OCI-LY1 (cell line): ENCODE measurements at regions not wholly inside any gene's neighbourhood (a gene's known extent, or its start where the extent isn't known, plus 50 kb on each side); places are given as distances from the start of the nearest gene placed in this dataset.

Experiments
- H2AFZ ChIP-seq: fragments of 200-600 bp; sonication (generic), shearing (Covaris generic); 2 replicates; pipeline ENCODE4 v1.6.0; 2014; ENCODE audit warnings: antibody characterized with exemption, mild to moderate bottlenecking, low read length
- H3F3A ChIP-seq: fragments of 200-600 bp; sonication (generic), shearing (Covaris generic); 2 replicates; pipeline ENCODE4 v1.6.0; 2014; ENCODE audit warnings: mild to moderate bottlenecking, antibody characterized with exemption, low read length, moderate library complexity; ENCODE audit not compliant: insufficient read depth
- H3K27ac ChIP-seq: fragments of 200-600 bp; sonication (generic); 2 replicates; pipeline ENCODE4 v1.5.1; 2014; ENCODE audit warnings: low read length, mixed run types, mild to moderate bottlenecking, low read depth; ENCODE audit not compliant: poor library complexity, severe bottlenecking
- H3K27me3 ChIP-seq: fragments of 200-600 bp; sonication (generic); 2 replicates; pipeline ENCODE4 v1.6.0; 2014; ENCODE audit warnings: antibody characterized with exemption, mild to moderate bottlenecking, low read length, moderate library complexity; ENCODE audit not compliant: insufficient read depth
- H3K36me3 ChIP-seq: fragments of 200-600 bp; sonication (generic); 2 replicates; pipeline ENCODE4 v1.6.1; 2014; ENCODE audit warnings: mild to moderate bottlenecking, antibody characterized with exemption, low read length, moderate library complexity, mixed read lengths; ENCODE audit not compliant: insufficient read depth
- H3K4me1 ChIP-seq: fragments of 200-600 bp; sonication (generic); 2 replicates; pipeline ENCODE4 v1.5.1; 2014; ENCODE audit warnings: mild to moderate bottlenecking, low read length, moderate library complexity; ENCODE audit not compliant: insufficient read depth, severe bottlenecking
- H3K4me2 ChIP-seq: fragments of 200-600 bp; sonication (generic), shearing (Covaris generic); 2 replicates; pipeline ENCODE4 v1.6.1; 2014; ENCODE audit warnings: low read length
- H3K4me3 ChIP-seq: fragments of 200-600 bp; sonication (generic); 2 replicates; pipeline ENCODE4 v1.5.1; 2014; ENCODE audit warnings: low read length, low read depth, mild to moderate bottlenecking, mixed read lengths; ENCODE audit not compliant: poor library complexity, severe bottlenecking
- H3K79me2 ChIP-seq: fragments of 200-600 bp; shearing (Covaris generic); 2 replicates; pipeline ENCODE4 v1.6.1; 2016; ENCODE audit warnings: mixed run types, low read length, mixed read lengths; ENCODE audit not compliant: insufficient read depth
- H3K9ac ChIP-seq: fragments of 200-600 bp; sonication (generic), shearing (Covaris generic); 2 replicates; pipeline ENCODE4 v1.6.1; 2014; ENCODE audit warnings: mild to moderate bottlenecking, low read length, mixed read lengths
- H3K9me2 ChIP-seq: fragments of 200-600 bp; sonication (generic), shearing (Covaris generic); 2 replicates; pipeline ENCODE4 v1.6.1; 2014; ENCODE audit warnings: low read depth, mild to moderate bottlenecking, low read length, mixed read lengths
- H3K9me3 ChIP-seq: fragments of 200-600 bp; shearing (Covaris generic); 2 replicates; pipeline ENCODE4 v1.6.1; 2014; ENCODE audit warnings: low read length, mixed read lengths
- H4K20me1 ChIP-seq: fragments of 200-600 bp; sonication (generic), shearing (Covaris generic); 2 replicates; pipeline ENCODE4 v1.6.0; 2016; ENCODE audit warnings: mild to moderate bottlenecking, low read length; ENCODE audit not compliant: insufficient read depth
- EZH2 ChIP-seq: fragments of 200-600 bp; sonication (generic), shearing (Covaris generic); IDR thresholded peaks from 2 replicates; pipeline ENCODE4 v1.8.0; 2017; ENCODE audit warnings: borderline replicate concordance, mixed run types, mild to moderate bottlenecking, antibody characterized with exemption, low read length, moderate library complexity, mixed read lengths
- TF ChIP-seq, protein P1 (sequence below): fragments of 200-600 bp; sonication (generic), shearing (Covaris generic); IDR thresholded peaks from 2 replicates; pipeline ENCODE4 v1.5.1; 2017; ENCODE audit warnings: mild to moderate bottlenecking, antibody characterized with exemption, low read length, moderate library complexity, mixed read lengths

DNA sequence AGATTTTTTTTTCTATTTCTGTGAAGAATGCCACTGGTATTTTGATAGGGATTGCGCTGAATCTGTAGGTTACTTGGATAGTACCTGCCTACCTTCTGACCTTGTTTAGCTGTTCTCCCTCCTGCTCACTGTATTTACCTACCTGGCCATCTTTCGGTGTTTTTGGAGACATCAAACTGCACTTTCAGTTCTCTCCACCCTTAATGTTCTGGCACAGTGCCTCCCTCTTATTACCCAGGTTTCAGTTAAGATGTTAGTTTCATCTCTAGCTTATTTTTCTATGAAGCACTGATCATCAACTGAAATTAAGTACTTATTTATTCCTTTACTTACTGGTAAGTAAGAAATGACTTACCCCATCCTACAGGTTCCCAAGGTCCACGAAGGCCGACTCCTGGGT lies 74.4 kb upstream of the KLHL25 start:
- TF ChIP-seq, protein P1, sequence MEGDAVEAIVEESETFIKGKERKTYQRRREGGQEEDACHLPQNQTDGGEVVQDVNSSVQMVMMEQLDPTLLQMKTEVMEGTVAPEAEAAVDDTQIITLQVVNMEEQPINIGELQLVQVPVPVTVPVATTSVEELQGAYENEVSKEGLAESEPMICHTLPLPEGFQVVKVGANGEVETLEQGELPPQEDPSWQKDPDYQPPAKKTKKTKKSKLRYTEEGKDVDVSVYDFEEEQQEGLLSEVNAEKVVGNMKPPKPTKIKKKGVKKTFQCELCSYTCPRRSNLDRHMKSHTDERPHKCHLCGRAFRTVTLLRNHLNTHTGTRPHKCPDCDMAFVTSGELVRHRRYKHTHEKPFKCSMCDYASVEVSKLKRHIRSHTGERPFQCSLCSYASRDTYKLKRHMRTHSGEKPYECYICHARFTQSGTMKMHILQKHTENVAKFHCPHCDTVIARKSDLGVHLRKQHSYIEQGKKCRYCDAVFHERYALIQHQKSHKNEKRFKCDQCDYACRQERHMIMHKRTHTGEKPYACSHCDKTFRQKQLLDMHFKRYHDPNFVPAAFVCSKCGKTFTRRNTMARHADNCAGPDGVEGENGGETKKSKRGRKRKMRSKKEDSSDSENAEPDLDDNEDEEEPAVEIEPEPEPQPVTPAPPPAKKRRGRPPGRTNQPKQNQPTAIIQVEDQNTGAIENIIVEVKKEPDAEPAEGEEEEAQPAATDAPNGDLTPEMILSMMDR, result no peak
- TF ChIP-seq EZH2, result no peak
- Histone ChIP-seq H3K4me1 (peaks cover 61% of the 10 kb centered on the region), H3K4me2 (peak overlapping the region; percentile 2; the same call in 1 of the 2 replicates), H3K9me2 (no peaks in the 10 kb centered on the region), H4K20me1 (no peaks in the 10 kb centered on the region), H3K79me2 (no peaks in the 10 kb centered on the region), H3K27me3 (no peaks in the 10 kb centered on the region), H3K9me3 (no peaks in the 10 kb centered on the region), H3K4me3 (no peak overlapping the region), H2AFZ (no peak overlapping the region), H3K36me3 (no peaks in the 10 kb centered on the region), H3F3A (no peaks in the 10 kb centered on the region), H3K9ac (no peak overlapping the region), H3K27ac (peak overlapping the region; percentile 85)

GRCh38 chr15:85870216-85871014 lies 75.7 kb upstream of the KLHL25 start:
- H3K27ac ChIP-seq, result peak overlapping the region; percentile 85

DNA sequence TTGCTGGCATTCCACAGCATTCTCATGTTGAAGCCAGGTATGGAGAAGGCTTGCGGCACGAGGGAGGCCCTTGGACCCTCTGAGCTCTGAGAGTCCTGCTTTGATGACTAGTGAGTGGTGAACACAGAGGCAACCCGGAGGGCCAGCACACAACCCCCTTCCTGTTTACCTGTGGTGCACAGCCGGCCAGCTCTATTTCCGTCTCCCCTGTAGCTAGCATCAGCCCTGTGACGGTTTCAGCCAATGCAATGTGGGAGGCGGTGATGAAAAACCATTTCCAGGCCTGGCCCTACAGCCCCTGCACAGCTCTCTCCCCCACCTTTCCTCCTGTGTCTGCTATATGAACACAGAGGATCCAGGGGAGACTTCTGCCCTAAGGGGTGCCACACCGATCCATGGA lies 76.8 kb upstream of the KLHL25 start:
- Histone ChIP-seq H3K4me3 (no peak overlapping the region), H3K9me2 (no peaks in the 10 kb centered on the region), H3F3A (no peaks in the 10 kb centered on the region), H3K36me3 (no peaks in the 10 kb centered on the region), H2AFZ (no peak overlapping the region), H3K4me2 (peak overlapping the region; percentile 43; the same call in 1 of the 2 replicates), H4K20me1 (no peaks in the 10 kb centered on the region), H3K27me3 (no peaks in the 10 kb centered on the region), H3K27ac (peak overlapping the region; percentile 85), H3K9me3 (no peaks in the 10 kb centered on the region), H3K9ac (peak overlapping the region; percentile 58), H3K4me1 (peaks cover 61% of the 10 kb centered on the region), H3K79me2 (no peaks in the 10 kb centered on the region)
- TF ChIP-seq, protein P1, result no peak
- TF ChIP-seq EZH2, result no peak

More at GRCh38 chr15:85870216-85871014, 75.7 kb upstream of the KLHL25 start:
- Histone ChIP-seq H3K4me3 (no peak overlapping the region), H3K9ac (no peak overlapping the region; the same call in 1 of the 2 replicates), H3K4me1 (peaks cover 61% of the 10 kb centered on the region), H3K79me2 (no peaks in the 10 kb centered on the region), H2AFZ (no peak overlapping the region), H3K36me3 (no peaks in the 10 kb centered on the region), H3K9me2 (no peaks in the 10 kb centered on the region), H3K9me3 (no peaks in the 10 kb centered on the region), H3K27me3 (no peaks in the 10 kb centered on the region), H3K4me2 (no peak overlapping the region), H4K20me1 (no peaks in the 10 kb centered on the region), H3F3A (no peaks in the 10 kb centered on the region)
- TF ChIP-seq, protein P1, result no peak
- TF ChIP-seq EZH2, result no peak
